ENCODE measurements at regions not wholly inside any gene's neighbourhood (a gene's known extent, or its start where the extent isn't known, plus 50 kb on each side); places are given as distances from the start of the nearest gene placed in this dataset.
"Not testable (repeated sequence)": the region's sequence is repeated elsewhere in the genome, so short reads cannot be mapped to it uniquely, and the experiment has no call there.

DNA sequence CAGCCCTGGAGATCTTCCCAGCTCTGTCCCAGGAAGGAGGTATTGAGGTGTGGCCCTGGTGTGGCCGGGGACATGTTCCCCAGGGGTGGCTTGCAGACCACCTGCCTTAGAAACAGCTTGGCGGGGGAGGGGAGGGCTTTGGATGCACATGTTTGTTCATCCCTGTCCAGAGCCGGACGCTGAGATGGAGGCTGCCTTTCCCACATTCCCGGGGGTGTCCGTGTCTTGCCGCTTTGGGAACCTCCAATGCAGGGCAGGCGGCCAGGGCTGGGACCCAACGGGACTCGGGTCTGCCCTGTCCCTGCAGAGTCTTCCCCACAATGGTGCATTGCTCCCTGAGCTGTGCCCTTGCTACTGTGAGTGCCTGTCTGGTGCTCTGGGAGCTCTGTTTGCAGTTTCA lies 319.5 kb upstream of the SFSWAP start:
- no peak for DNase-seq (ENCODE audit: low read depth)

DNA sequence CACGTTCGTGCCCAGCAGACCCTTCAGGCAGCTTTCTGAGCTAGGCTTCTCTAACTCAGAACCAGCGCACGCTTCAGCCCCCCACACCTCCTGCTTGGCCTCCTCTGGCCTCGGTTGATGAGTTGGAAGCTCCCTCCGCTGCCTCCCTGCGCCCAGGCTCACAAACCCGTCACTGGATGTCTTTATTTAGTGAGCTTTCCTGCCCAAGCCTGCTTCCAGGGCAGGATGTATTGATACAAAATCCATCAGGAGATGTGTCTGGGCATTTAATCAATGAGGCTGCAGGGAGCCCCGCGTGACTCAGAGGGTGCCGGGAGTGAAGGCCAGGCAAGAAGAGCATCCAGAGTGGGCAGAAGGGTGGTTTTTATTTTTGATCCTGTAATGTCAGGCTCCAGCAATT lies 316.1 kb upstream of the SFSWAP start:
- not testable (repeated sequence) for DNase-seq (ENCODE audit: low read depth)

DNA sequence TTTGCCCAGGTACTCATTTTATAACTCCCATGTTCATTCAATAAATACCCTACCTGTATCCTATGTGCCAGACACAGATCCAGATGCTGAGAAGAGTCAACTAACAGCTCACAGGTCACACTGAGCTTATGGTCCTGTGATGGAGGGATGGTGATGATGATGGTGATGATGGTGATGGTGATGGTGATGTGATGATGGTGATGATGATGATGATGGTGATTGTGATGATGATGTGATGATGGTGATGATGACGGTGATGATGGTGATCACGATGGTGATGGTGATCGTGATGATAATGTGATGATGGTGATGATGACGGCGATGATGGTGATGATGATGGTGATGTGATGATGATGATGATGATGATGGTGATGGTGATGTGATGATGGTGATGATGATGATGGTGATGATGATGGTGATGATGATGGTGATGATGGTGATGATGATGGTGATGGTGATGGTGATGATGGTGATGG lies 315.6 kb upstream of the SFSWAP start:
- DNase-seq (ENCODE audit: low read depth) = not testable (repeated sequence)

DNA sequence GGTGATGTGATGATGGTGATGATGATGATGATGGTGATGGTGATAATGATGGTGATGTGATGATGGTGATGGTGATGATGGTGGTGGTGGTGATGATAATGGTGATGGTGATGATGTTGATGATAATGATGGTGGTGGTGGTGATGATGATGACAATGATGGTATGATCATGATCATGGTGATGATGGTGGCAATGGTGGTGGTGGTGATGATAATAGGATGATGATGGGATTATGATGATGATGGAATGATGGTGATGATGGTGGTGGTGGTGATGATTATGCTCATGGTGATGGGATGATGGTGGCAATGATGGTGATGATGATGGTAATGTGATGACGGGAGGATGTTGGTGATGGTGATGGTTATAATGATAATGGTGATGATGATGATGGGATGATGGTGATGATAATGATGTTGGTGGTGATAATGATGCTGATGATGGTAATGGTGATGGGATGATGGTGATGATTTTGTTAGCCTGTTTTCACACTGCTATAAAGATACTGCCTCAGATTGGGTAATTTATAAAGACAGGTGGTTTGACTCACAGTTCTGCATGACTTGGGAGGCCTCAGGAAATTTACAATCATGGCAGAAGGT lies 314.8 kb upstream of the SFSWAP start:
- no peak for DNase-seq (ENCODE audit: low read depth)

DNA sequence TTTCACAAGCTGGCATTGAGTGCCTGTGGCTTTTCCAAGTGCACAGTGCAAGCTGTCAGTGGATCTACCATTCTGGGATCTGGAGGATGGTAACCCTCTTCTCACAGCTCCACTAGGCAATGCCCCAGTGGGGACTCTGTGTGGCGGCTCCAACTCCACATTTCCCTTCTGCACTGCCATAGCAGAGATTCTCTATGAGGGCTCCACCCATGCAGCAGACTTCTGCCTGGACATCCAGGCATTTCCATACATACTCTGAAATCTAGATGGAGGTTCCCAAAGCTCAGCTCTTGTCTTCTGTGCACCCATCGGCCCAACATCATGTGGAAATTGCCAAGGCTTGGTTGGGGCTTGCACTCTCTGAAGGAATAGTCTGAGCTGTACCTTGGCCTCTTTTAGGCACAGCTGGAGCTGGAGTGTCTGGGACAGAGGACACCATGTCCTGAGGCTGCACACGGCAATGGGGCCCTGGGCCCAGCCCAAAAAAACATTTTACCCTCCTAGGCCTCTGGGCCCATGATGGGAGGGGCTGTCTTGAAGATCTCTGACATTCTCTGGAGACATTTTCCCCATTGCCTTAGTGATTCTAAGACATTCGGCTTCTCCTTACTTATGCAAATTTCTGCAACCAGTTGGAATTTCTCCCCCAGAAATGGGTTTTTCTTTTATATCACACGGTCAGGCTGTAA lies 313.3 kb upstream of the SFSWAP start:
- DNase-seq (ENCODE audit: low read depth) = no peak

DNA sequence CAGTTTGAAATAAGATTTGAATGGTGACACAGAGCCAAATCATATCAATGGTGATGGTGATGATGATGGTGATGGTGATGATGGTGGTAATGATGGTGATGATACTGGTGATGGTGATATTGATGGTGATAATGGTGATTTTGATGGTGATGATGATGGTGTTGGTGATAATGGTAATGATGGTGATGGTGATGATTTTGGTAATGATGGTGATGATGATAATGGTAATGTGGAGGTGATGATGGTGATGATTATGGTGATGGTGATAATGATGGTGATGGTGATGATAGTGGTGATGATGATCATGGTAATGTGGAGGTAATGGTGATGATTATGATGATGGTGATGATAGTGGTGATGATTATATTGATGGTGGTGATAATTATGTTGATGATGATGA lies 311.9 kb upstream of the SFSWAP start:
- no peak for DNase-seq (ENCODE audit: low read depth)

DNA sequence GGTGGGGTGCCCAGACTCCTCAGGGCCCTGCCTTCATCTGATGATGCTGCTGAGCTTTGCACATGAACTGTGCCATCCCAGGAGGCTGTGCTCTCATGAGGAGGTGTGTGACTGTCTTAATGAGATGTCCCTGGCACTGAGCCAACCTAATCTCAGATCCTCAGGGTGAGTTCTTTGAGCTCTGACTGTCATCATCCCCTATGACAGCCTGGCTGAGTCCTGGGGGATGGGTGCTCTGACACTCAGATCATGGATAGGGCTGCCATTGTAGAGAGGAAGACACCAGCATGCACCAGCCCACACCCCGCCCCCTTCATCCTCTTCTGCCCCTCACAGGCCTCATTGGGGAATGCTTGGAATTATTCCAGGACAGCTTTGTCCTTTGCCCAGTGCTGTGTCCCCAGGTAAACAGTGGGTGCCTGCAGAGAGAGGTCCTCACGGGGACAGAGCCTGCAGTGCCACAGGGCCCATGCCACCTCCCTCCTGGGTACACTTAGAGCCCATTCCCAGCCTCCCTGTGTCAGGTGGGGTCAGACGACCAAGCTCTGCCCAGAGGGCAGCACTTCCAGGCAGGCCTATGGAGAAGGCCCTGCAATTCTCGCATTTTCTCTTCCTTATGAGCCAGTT lies 310.1 kb upstream of the SFSWAP start:
- DNase-seq (ENCODE audit: low read depth) = not testable (repeated sequence)

DNA sequence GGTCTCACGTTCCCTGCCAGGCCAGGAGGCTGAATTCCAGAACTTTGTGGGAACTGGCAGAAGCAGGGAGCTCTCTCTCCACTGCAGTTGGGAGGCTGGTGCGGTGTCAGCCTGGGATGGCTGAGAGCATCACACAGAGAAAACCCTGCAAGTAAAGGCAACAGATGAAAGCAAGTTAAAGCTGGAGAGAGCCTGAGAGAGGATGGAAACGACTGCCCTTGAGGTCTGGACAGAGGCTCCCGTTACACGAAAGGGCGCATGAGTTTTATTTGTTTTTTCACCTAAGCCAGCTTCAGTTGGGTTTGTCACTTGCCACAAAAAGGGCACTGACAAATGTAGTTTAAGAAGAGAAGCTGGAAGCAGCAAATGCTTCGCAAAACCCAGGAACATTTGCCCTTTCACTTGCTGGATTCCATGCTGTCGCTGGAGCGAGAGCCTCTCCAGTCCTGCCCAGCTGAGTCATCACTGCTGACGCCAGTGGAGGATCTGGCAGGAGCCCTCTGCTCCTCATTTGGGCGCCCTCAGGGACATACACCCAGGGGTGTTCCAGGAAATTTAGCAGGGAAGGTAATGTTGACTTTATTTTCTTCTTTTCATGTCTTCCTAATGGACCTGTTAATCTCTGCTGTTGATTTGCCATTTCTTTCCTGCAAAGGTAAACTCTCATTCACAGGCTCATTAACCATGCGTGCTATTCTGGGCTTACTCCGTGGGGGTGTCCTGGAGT lies 308.8 kb upstream of the SFSWAP start:
- not testable (repeated sequence) for DNase-seq (ENCODE audit: low read depth)

DNA sequence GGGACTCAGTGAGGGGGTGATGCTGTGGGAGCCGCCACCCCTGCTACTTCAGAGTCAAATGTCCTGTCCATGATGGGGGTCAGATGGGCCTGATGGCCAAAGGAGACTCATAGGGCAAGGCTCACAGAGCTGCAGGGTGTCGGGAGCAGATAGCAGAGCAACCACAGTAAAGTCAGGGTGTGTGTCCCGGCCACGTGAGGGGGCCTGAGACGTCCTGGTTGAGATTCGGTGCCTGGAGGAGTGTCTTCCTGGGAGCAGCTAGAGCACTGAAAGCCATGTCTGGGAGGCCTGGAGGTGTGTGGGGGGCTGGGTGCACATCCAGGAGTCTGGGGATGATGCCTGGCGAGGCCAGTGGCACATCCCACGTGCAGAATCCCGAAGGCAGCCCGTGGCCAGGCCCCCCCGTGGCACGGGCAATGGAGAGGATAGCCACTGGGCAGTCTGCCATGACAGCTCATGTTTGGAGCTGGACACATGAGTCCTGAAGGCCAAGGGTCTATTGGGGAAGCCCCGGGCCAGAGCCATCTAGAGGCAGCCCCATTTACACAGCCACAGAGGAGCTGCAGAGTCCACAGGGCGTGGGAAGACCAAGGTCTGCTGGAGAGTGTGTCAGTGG lies 308.0 kb upstream of the SFSWAP start:
- DNase-seq (ENCODE audit: low read depth) = no peak

DNA sequence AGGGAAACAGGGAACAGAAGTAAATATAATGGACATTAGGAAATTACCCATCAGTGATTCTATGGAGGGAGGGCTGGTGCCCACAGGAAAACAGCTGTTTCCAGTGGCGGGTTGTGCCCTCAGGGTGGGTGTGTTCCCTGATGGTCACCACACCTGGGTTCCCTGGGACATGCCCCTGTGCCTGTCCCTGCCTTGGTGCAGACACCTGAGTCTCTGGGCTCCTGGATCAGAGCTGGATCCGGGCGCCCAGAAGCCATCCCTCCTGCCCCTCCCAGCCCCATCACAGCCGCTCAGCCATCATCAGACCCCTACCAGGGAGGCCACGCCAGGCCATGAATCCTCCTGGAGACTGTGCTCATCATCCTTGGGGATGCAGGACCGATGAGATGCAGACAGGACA lies 307.2 kb upstream of the SFSWAP start:
- no peak for DNase-seq (ENCODE audit: low read depth)

DNA sequence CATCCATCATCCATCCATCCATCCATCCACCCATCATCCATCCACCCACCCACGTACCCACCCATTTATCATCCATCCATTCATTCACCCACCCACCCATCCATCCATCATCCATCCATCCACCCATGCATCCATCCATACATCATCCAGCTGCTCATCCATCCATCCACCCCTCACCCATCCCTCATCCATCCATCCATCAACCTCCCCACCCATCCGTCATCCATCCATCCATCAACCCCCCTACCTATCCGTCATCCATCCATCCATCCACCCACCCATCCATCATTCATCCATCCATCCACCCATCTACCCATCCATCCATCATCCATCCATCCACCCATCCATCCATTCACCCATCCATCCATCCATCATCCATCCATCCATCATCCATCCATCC lies 306.2 kb upstream of the SFSWAP start:
- no peak for DNase-seq (ENCODE audit: low read depth)

DNA sequence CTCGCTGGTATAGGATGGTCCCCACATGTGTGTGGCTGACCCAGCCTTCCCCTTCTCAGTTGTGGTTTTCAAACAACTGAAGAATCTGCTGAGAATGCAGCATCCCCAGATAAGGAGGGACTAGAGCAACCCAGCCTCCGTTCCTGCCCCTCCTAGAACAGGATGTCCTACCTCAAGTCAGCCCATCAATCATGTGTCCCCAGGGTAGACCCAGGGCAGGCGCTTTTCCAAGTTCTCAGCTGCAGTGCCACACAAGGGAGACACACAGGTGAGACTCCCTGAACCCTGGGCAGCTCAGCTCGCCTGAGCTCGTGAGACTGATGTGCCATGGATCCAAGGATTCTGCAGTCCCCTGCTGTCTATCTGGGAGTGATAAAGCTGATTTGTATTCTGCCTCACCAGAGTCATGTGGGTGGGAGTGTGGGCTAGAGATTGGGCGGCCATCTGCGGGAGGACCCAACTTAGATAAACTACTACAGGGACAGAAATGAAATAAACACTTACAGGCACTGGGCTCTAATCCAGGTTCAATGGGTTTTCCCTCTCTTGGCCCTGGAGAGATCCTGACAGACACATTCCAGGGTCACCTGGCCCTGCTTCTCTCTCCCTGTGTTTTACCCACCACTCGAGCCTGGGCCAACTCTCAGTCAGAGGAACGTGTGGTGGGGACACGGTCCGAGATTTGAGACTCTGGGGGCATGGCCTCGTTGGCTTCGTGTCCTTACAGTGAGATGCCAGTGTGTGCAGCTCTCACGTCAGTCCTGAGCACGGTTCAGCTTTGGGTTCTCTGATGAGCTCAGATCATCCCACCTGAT lies 303.5 kb upstream of the SFSWAP start:
- DNase-seq (ENCODE audit: low read depth) = no peak

DNA sequence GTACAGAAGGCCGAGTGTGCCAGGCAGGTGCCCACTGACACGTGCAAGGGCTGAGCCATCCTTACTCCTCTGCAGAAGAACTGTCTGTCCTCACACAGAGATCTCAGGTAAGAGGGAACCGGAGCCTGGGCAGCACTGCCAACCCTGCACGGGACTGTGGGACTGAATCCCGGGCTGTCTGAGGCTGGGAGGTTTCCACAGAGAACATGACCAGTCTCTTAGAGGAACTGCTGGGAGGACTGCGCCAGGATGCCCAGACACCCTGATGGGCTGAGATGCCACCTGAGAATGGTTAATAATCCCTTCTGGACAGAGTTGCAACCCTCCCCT lies 302.9 kb upstream of the SFSWAP start:
- DNase-seq (ENCODE audit: low read depth) = no peak

DNA sequence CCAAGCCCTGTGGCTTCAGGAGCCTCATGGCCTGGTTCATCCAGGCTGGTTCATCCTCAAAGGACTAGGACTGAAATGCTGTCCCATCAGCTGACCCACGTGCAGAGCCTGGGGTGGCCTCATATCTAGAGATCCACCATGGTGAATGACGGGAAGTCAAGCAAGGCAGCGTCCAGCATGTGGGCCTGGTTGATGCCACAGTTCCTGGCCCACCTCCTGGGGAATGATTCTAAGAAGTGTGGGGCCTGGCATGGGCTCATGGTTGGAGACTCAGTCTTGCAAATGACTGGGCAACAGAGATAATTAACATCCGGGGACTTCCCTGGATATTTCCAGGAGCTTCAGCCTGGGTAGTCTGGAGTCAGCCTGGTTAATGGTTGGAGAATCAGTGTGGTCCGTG lies 302.4 kb upstream of the SFSWAP start:
- DNase-seq (ENCODE audit: low read depth) = no peak

DNA sequence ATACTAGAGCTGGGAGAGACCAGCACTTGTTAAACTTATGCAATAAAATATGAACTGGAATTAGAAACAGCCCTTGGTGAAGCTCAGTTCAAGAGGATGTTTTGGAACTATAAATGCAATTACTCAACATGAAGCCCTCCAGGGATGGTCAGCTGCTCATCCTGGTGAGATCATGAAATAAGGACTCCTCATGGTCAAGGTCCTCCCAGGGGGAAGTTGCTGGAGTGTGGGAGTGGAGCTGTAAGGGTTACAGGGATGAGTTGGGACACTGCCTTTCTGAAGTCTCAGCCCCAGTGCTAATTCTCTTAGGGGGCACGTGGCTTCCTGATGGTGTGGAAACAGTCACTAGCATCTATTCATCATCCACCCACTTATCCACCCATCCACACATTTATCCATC lies 301.7 kb upstream of the SFSWAP start:
- no peak for DNase-seq (ENCODE audit: low read depth)

DNA sequence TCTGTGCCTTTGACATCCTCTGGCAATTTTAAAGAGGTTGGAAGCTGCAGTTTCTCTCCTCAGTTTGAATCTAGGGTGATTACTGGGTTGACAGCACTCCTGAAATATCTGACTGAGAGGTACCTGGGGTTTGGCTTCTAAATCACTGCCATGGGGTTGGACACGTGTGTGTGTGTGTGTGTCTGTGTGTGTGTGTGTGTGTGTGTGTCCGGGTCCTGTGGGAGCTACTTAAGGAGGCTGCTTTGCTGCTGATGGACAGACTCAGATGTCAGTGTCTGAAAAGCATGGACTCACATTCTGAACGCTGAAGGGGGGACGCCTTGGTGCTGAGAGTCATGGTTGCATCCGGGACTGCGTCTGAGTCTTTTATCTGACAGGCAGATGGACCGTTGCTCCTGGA lies 299.1 kb upstream of the SFSWAP start:
- not testable (repeated sequence) for DNase-seq (ENCODE audit: low read depth)

DNA sequence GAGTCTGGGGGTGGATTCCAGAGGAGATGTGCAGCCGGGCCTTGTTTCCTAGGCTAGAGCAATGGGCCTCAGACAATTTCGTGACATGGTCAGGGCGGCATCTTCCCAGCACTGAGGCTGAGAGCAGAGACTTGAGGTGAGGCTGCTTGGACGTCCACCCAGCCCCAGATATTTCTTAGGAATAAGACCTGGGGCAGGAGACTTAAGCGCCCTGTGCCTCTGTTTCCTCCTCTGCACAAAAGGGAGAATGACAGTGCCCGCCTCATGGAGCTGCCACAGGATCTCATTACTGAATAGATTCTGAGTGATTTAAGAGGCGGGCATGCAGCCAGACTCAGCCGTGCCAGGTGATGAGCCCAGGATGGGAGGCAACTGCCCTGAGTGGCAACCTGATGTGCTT lies 297.9 kb upstream of the SFSWAP start:
- DNase-seq (ENCODE audit: low read depth) = no peak

DNA sequence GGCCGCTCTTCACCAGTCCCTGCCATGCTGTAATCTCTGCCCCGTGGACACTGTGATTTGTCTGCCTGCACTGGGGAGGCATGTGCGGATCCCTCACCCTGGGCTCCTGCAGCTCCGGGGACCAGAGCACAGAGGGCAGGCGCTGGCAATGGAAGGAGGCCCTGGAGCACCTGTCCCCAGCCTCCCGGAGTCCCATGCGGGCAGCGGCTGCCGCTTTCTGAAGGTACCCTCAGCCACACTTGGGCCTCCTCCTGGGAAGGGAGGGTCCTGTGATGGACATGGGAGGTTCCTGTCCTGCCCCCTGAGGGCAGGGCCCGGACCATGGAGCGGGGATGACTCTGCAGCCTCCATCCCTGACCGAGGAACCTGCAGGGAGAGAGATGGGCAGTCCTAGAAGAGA lies 297.4 kb upstream of the SFSWAP start:
- DNase-seq (ENCODE audit: low read depth) = no peak

DNA sequence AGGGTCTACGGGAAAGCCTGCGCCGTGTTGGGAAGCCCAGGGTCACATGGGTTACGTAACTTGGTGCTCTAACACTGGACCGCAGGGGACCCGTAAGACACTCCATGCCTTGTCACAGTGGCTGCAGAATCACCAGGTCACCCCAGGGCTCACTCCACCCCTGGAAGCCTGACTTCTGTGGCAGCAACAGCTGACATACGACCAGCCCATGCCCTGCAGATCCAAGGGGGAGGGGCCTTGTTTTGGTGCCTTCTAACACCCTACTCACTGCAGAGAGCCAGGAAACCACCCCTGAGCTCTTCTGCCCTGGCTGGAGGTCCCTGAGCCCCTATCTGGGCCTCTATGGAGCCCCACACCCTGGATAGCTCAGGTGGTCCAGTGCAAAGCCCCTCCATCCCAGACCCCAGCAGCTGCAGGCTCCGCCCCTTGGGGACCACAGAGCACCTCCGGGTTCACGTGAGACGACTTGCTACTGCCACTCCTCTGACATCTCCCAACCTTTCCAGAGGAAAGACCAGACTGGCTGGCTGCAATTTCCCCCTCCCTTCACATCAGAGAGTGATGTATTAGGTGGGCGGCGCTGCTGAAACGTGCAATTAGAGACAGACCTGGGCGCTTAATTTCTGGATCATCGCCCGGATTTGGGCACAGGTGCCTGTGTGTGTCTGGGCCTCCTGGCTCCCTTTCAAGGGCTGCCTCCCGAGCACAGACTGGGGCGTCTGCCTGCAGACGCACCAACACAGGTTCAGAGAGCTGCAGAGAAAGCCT lies 296.6 kb upstream of the SFSWAP start:
- not testable (repeated sequence) for DNase-seq (ENCODE audit: low read depth)

DNA sequence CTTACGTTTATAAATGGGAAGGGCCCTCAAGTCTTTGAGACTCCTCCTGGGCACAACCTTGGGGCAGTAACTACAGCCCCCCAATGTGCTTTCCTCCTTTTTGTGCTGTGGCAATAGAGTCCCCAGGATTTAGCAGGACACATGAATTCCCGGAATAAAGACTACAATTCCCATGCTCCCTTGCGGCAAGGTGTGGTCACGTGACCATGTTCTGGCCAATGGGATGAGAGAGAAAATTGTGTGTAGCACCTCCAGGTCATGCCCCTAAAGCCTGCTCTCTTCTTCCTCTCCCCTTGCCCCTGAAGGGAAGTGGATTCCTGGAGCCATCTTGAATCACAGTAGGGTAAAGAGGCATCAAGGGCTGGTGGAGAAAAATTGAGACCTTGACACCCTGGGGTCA lies 295.1 kb upstream of the SFSWAP start:
- no peak for DNase-seq (ENCODE audit: low read depth)

DNA sequence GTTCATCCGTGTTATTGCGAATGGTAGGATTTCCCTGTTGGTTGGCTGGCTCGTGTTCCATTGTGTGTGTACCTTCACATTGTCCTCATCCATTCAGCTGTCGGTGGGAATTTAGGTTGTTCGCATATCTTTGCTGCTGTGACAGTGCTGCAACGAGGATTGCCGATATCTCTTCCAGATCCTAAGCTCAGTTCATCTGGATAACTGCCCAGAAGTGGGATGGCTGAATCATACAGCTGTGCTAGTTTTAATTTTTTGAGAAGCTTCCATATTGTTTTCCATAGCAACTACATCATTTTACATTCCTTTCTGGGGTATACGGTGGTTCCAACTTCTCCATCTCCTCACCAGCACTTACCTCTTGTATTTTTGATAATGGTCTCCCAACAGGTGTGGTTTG lies 292.8 kb upstream of the SFSWAP start:
- no peak for DNase-seq (ENCODE audit: low read depth)
